Keratinocyte (primary cell): ENCODE measurements at regions not wholly inside any gene's neighbourhood (a gene's known extent, or its start where the extent isn't known, plus 50 kb on each side); places are given as distances from the start of the nearest gene placed in this dataset.

Experiments
- EZH2 ChIP-seq: IDR thresholded peaks from one replicate; pipeline ENCODE4 v1.6.1; 2012; ENCODE audit warnings: inconsistent platforms, mild to moderate bottlenecking, low read length, moderate library complexity
- TF ChIP-seq, protein P1 (sequence below), 3 experiments: IDR thresholded peaks in 1 of 3; conservative IDR thresholded peaks in 1 of 3; optimal IDR thresholded peaks in 1 of 3; 2 replicates in 2 of 3; 3 replicates in 1 of 3; pipeline versions ENCODE3 to v1.5.1; 2011; ENCODE audit warnings: low read length in 3 of 3, mild to moderate bottlenecking in 3 of 3, moderate library complexity in 2 of 3, control low read depth in 1 of 3, inconsistent platforms in 1 of 3; ENCODE audit not compliant: insufficient read depth in 2 of 3; ENCODE audit errors: extremely low read depth in 1 of 3

GRCh38 chr6:66421570-66421969 is 714.5 kb upstream of the EYS start:
- no peak for TF ChIP-seq EZH2
- TF ChIP-seq, protein P1, sequence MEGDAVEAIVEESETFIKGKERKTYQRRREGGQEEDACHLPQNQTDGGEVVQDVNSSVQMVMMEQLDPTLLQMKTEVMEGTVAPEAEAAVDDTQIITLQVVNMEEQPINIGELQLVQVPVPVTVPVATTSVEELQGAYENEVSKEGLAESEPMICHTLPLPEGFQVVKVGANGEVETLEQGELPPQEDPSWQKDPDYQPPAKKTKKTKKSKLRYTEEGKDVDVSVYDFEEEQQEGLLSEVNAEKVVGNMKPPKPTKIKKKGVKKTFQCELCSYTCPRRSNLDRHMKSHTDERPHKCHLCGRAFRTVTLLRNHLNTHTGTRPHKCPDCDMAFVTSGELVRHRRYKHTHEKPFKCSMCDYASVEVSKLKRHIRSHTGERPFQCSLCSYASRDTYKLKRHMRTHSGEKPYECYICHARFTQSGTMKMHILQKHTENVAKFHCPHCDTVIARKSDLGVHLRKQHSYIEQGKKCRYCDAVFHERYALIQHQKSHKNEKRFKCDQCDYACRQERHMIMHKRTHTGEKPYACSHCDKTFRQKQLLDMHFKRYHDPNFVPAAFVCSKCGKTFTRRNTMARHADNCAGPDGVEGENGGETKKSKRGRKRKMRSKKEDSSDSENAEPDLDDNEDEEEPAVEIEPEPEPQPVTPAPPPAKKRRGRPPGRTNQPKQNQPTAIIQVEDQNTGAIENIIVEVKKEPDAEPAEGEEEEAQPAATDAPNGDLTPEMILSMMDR (optimal IDR thresholded peaks at IDR 0.05 in 1 of 3, IDR thresholded peaks at IDR 0.05 in 1 of 3, conservative IDR thresholded peaks at IDR 0.05 in 1 of 3; ENCODE audit: extremely low read depth in 1 of 3, insufficient read depth in 2 of 3, low read length in 3 of 3): no peak
